Neuronal stem cell (in vitro differentiated cells): ENCODE measurements at regions not wholly inside any gene's neighbourhood (a gene's known extent, or its start where the extent isn't known, plus 50 kb on each side); places are given as distances from the start of the nearest gene placed in this dataset.
"Not testable (repeated sequence)": the region's sequence is repeated elsewhere in the genome, so short reads cannot be mapped to it uniquely, and the experiment has no call there.

Experiments used
- DNase-seq: peaks from one replicate; pipeline ENCODE4 v3.0.0-alpha.2; 2013; ENCODE audit warnings: low spot score
- H2AFZ ChIP-seq: one replicate; pipeline ENCODE4 v1.6.1; 2013; ENCODE audit warnings: mild to moderate bottlenecking, low read length, inconsistent platforms
- H2AK5ac ChIP-seq: 2 replicates; pipeline ENCODE4 v1.6.1; 2013; ENCODE audit warnings: low read depth, mild to moderate bottlenecking, inconsistent platforms, low read length, moderate library complexity, mixed read lengths
- H2BK120ac ChIP-seq: 2 replicates; pipeline ENCODE4 v1.6.1; 2013; ENCODE audit warnings: low read depth, mild to moderate bottlenecking, inconsistent platforms, low read length, moderate library complexity, mixed read lengths
- H2BK12ac ChIP-seq: one replicate; pipeline ENCODE4 v1.6.1; 2013; ENCODE audit warnings: low read length, inconsistent platforms
- H2BK15ac ChIP-seq: 2 replicates; pipeline ENCODE4 v1.6.1; 2013; ENCODE audit warnings: mild to moderate bottlenecking, low read length, inconsistent platforms, mixed read lengths
- H2BK5ac ChIP-seq: one replicate; pipeline ENCODE4 v1.6.1; 2013; ENCODE audit warnings: inconsistent platforms, mild to moderate bottlenecking, low read length, moderate library complexity
- H3K14ac ChIP-seq: one replicate; pipeline ENCODE4 v1.6.1; 2013; ENCODE audit warnings: low read length, inconsistent platforms
- H3K18ac ChIP-seq: 2 replicates; pipeline ENCODE4 v1.6.1; 2013; ENCODE audit warnings: low read length, inconsistent platforms
- H3K23ac ChIP-seq: 2 replicates; pipeline ENCODE4 v1.6.1; 2013; ENCODE audit warnings: low read depth, mild to moderate bottlenecking, mixed read lengths, low read length, inconsistent platforms; ENCODE audit not compliant: poor library complexity
- H3K27ac ChIP-seq: replicated peaks from 3 replicates; pipeline ENCODE4 v1.5.1; 2013; ENCODE audit warnings: low read length, inconsistent platforms
- H3K27me3 ChIP-seq, 3 experiments: 2 replicates each; pipeline ENCODE4 v1.6.1; 2013; ENCODE audit warnings: low read length in 3 of 3, mild to moderate bottlenecking in 2 of 3, inconsistent platforms in 1 of 3, low read depth in 1 of 3, mixed read lengths in 1 of 3, moderate library complexity in 1 of 3; ENCODE audit not compliant: control insufficient read depth in 3 of 3, insufficient read depth in 3 of 3
- H3K36me3 ChIP-seq, 2 donors: replicated peaks in 1 of 2; 2 replicates each; pipeline ENCODE4 v1.6.1; 2013; ENCODE audit warnings: low read length in 2 of 2; ENCODE audit not compliant: control insufficient read depth in 2 of 2, insufficient read depth in 2 of 2
- H3K4ac ChIP-seq: 2 replicates; pipeline ENCODE4 v1.6.1; 2013; ENCODE audit warnings: inconsistent platforms, mild to moderate bottlenecking, low read length, moderate library complexity
- H3K4me1 ChIP-seq, 2 donors: 1 replicate in 1 of 2; 2 replicates in 1 of 2; pipeline ENCODE4 v1.6.1; 2013; ENCODE audit warnings: low read length in 2 of 2, low read depth in 1 of 2; ENCODE audit not compliant: control insufficient read depth in 2 of 2, insufficient read depth in 1 of 2
- H3K4me2 ChIP-seq: one replicate; pipeline ENCODE4 v1.6.1; 2013; ENCODE audit warnings: mild to moderate bottlenecking, low read length, inconsistent platforms; ENCODE audit not compliant: insufficient read depth, poor library complexity, severe bottlenecking
- H3K4me3 ChIP-seq, 2 donors: 2 replicates each; pipeline ENCODE4 v1.5.1; 2013; ENCODE audit warnings: low read length in 2 of 2, mild to moderate bottlenecking in 2 of 2, inconsistent platforms in 1 of 2, moderate library complexity in 1 of 2
- H3K79me1 ChIP-seq: one replicate; pipeline ENCODE4 v1.6.1; 2013; ENCODE audit warnings: low read depth, mild to moderate bottlenecking, inconsistent platforms, low read length, moderate library complexity
- H3K9ac ChIP-seq: one replicate; pipeline ENCODE4 v1.6.1; 2013; ENCODE audit warnings: mild to moderate bottlenecking, low read depth, low read length, inconsistent platforms; ENCODE audit not compliant: poor library complexity
- H3K9me3 ChIP-seq, 2 donors: replicated peaks in 1 of 2; 2 replicates each; pipeline versions ENCODE3 to v1.6.1; 2013; ENCODE audit warnings: low read length in 2 of 2, mild to moderate bottlenecking in 2 of 2, inconsistent platforms in 1 of 2, low read depth in 1 of 2, mixed read lengths in 1 of 2, moderate library complexity in 1 of 2; ENCODE audit not compliant: control insufficient read depth in 2 of 2, insufficient read depth in 1 of 2
- H4K8ac ChIP-seq: one replicate; pipeline ENCODE4 v1.6.1; 2013; ENCODE audit warnings: low read depth, mild to moderate bottlenecking, inconsistent platforms, low read length, moderate library complexity
- H4K91ac ChIP-seq: one replicate; pipeline ENCODE4 v1.6.1; 2013; ENCODE audit warnings: low read length, low read depth, mild to moderate bottlenecking, inconsistent platforms; ENCODE audit not compliant: poor library complexity
- WGBS, 2 donors: extraction: QIAGEN DNeasy Blood & Tissue Kit; methylation state at CpG; one replicate each; pipeline ENCODE4 v1.1.7; 2013; ENCODE audit warnings: missing lambda C conversion rate in 2 of 2, mixed read lengths in 1 of 2; ENCODE audit not compliant: insufficient read length in 2 of 2, insufficient replicate concordance in 1 of 2; ENCODE audit errors: extremely low coverage in 2 of 2; 5-methylcytosine and 5-hydroxymethylcytosine counted together

- not testable (repeated sequence) for H3K4ac ChIP-seq, H3K79me1 ChIP-seq, H2BK5ac ChIP-seq, H4K8ac ChIP-seq, H3K4me2 ChIP-seq, H3K14ac ChIP-seq, H3K36me3 ChIP-seq, H3K27me3 ChIP-seq, H2AFZ ChIP-seq, H3K27ac ChIP-seq, H3K18ac ChIP-seq, H2BK15ac ChIP-seq, H2BK12ac ChIP-seq, H3K4me3 ChIP-seq, H2AK5ac ChIP-seq, H4K91ac ChIP-seq, H3K23ac ChIP-seq, DNase-seq, H2BK120ac ChIP-seq, H3K9ac ChIP-seq
- H3K9me3 ChIP-seq = peaks cover 0 to 33% of the 10 kb centered on the region in 2 donors
- no CpG with 5 or more reads among the region's 5 CpGs for WGBS, 2 donors
- H3K4me1 ChIP-seq = peaks cover 2 to 15% of the 10 kb centered on the region in 2 donors
Measured at GRCh38 chr7:110320285-110320684, 770.6 kb upstream of the LRRN3 start.

DNA sequence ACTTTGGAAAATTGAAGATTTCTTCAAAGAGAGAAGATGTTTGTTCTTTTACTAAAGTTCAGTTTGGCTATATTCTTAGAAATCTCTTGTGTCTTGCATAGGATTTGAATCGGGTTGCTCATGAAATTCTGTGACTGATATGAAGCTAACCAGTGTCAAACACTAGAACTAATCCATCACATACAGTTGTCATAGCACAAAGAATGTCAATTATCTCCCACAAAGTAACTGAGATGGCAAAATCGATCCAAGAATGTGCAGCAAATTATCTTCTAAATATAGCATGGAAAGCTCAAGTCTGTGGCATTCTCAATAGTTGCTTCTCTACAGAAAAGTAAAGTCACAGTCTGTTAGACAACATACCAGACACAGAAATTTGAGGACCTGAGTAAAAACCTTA, 768.1 kb upstream of the LRRN3 start:
- Histone ChIP-seq H3K18ac (no peak overlapping the region), H3K27me3 (no peaks in the 10 kb centered on the region), H4K91ac (no peak overlapping the region), H3K36me3 (no peaks in the 10 kb centered on the region), H3K27ac (no peak overlapping the region), H4K8ac (no peak overlapping the region), H2BK5ac (no peak overlapping the region), H2AFZ (no peak overlapping the region), H3K79me1 (no peaks in the 10 kb centered on the region), H2BK15ac (no peak overlapping the region), H3K4me1 (peaks cover 0 to 8% of the 10 kb centered on the region in 2 donors), H3K4ac (no peak overlapping the region), H3K14ac (no peak overlapping the region), H3K23ac (no peak overlapping the region), H3K9ac (no peak overlapping the region), H2AK5ac (no peak overlapping the region), H3K4me3 (no peak overlapping the region), H3K4me2 (no peak overlapping the region), H2BK120ac (no peak overlapping the region), H3K9me3 (peaks cover 0 to 21% of the 10 kb centered on the region in 2 donors), H2BK12ac (no peak overlapping the region)
- WGBS, 2 donors = no CpG with 5 or more reads among the region's 2 CpGs
- no peak for DNase-seq

DNA sequence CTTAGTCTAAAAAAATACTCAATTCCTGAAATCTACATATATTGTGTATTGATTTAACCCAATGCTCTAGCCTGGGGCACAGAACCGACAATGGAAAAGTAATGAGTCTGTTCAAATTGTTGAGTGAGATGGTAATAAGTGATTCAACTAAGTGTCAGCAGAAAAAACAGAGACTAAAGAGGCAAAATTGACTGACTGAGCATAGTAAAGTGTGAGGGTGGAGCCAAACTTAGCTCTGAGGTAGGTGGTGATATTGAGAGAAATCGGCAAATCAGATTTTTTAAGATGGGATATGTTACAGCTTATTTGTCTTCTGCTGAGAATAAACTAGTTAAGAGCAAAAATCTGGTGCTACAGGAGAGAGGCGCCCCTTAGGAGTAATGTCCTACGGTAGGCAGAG, 764.0 kb upstream of the LRRN3 start:
- H2BK5ac ChIP-seq = no peak overlapping the region
- no CpG with 5 or more reads among the region's 4 CpGs for WGBS, 2 donors

DNA sequence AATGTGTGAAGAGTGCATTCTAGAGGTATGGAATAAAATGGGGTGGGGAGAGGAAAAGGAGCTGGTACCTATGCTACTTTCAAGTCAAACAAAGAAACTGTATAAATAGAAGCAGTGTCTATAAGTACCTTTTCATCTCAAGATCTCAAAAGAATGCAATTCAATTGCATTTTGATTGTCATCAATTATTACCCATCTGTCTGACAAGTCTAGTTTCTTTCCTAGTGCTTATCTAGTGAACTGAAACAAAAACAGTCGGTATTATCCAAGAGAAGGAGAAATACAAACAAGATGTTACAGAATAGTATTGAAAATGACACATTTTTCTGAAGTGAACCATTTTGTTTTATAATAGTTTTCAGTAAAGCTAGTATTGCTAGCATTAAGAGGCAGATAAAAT, 754.5 kb upstream of the LRRN3 start:
- Histone ChIP-seq H3K27me3 (no peaks in the 10 kb centered on the region), H3K23ac (no peak overlapping the region), H3K4me3 (no peak overlapping the region), H3K9ac (no peak overlapping the region), H2AFZ (no peak overlapping the region), H2BK5ac (no peak overlapping the region), H4K91ac (no peak overlapping the region), H3K36me3 (no peaks in the 10 kb centered on the region), H3K4me1 (peaks cover 0 to 4% of the 10 kb centered on the region in 2 donors), H3K9me3 (no peaks in the 10 kb centered on the region), H2BK12ac (no peak overlapping the region), H4K8ac (no peak overlapping the region), H3K27ac (no peak overlapping the region), H3K18ac (no peak overlapping the region), H3K4ac (no peak overlapping the region), H2BK15ac (no peak overlapping the region), H2BK120ac (no peak overlapping the region), H3K4me2 (no peak overlapping the region), H3K79me1 (no peaks in the 10 kb centered on the region), H2AK5ac (no peak overlapping the region), H3K14ac (no peak overlapping the region)
- WGBS, 2 donors = no CpG with 5 or more reads among the region's 1 CpG
- DNase-seq = no peak

More for the DNA sequence above, 764.0 kb upstream of the LRRN3 start:
- DNase-seq = no peak
- Histone ChIP-seq H4K8ac (no peak overlapping the region), H3K79me1 (no peaks in the 10 kb centered on the region), H3K14ac (no peak overlapping the region), H2BK120ac (no peak overlapping the region), H3K27me3 (no peaks in the 10 kb centered on the region), H3K4me2 (no peak overlapping the region), H2AK5ac (no peak overlapping the region), H3K36me3 (no peaks in the 10 kb centered on the region), H4K91ac (no peak overlapping the region), H3K27ac (no peak overlapping the region), H2BK12ac (no peak overlapping the region), H3K18ac (no peak overlapping the region), H3K4ac (no peak overlapping the region), H3K4me3 (no peak overlapping the region), H2BK15ac (no peak overlapping the region), H3K23ac (no peak overlapping the region), H2AFZ (no peak overlapping the region), H3K9ac (no peak overlapping the region), H3K9me3 (peaks cover 0 to 3% of the 10 kb centered on the region in 2 donors), H3K4me1 (no peaks in the 10 kb centered on the region)
